ENCODE measurements at regions not wholly inside any gene's neighbourhood (a gene's known extent, or its start where the extent isn't known, plus 50 kb on each side); places are given as distances from the start of the nearest gene placed in this dataset.

- no peak overlapping the region for H3K4me2 ChIP-seq (ENCODE audit: low read length)
- no peak for DNase-seq (ENCODE audit: low read depth, low spot score)
- no peaks in the 10 kb centered on the region for H3K36me3 ChIP-seq (ENCODE audit: control insufficient read depth in 1 of 2, insufficient read depth in 2 of 2, low read length in 2 of 2)
- no peaks in the 10 kb centered on the region for H3K79me2 ChIP-seq (ENCODE audit: insufficient read depth, low read length)
- no peak overlapping the region for H3K27ac ChIP-seq (ENCODE audit: low read depth, low read length)
- H3K27me3 ChIP-seq (ENCODE audit: insufficient read depth, low read length), result no peaks in the 10 kb centered on the region
- ATAC-seq, result no peak
- H3K4me3 ChIP-seq (replicated peaks in 1 of 2; ENCODE audit: low read depth in 1 of 2, low read length in 2 of 2), result no peak overlapping the region
- H3K9me3 ChIP-seq (ENCODE audit: control insufficient read depth in 1 of 2, insufficient read depth in 1 of 2, low read depth in 1 of 2, low read length in 2 of 2), result no peaks in the 10 kb centered on the region
- ChIA-PET POLR2A (no interaction called here), RAD21 (ENCODE audit: low non-redundant PET in 1 of 2, low total read pairs in 2 of 2, uncharacterized antibody in 2 of 2, unreplicated experiment in 2 of 2) (no interaction called here), CTCF (no interaction called here)
- no peak overlapping the region for H2AFZ ChIP-seq (ENCODE audit: low read depth, low read length, poor library complexity, severe bottlenecking)
- no peak overlapping the region for H3K9ac ChIP-seq (ENCODE audit: low read length)
- TF ChIP-seq EZH2phosphoT487 (IDR thresholded peaks at IDR 0.05; ENCODE audit: borderline replicate concordance) (no peak), ZBTB33 (IDR thresholded peaks at IDR 0.05; ENCODE audit: extremely low read depth, insufficient replicate concordance, low read length) (no peak)
- intact Hi-C loops (cut with micrococcal nuclease), result no loop called here
- BruUV-seq (replicated peaks), result no TSS peak
- no peaks in the 10 kb centered on the region for H3K9me2 ChIP-seq (ENCODE audit: insufficient read depth)
- no peaks in the 10 kb centered on the region for H3K4me1 ChIP-seq (ENCODE audit: control insufficient read depth in 1 of 2, insufficient read depth in 2 of 2, low read length in 2 of 2)
- H4K20me1 ChIP-seq (ENCODE audit: insufficient read depth), result no peaks in the 10 kb centered on the region
Measured at GRCh38 chr11:15523543-15523942, 408.8 kb downstream of the INSC start.

- DNase-seq (ENCODE audit: low read depth, low spot score), result no peak
- H3K9me3 ChIP-seq (ENCODE audit: control insufficient read depth in 1 of 2, insufficient read depth in 1 of 2, low read depth in 1 of 2, low read length in 2 of 2), result no peaks in the 10 kb centered on the region
- H3K79me2 ChIP-seq (ENCODE audit: insufficient read depth, low read length), result no peaks in the 10 kb centered on the region
- H2AFZ ChIP-seq (ENCODE audit: low read depth, low read length, poor library complexity, severe bottlenecking), result no peak overlapping the region
- POLR2A ChIA-PET, result no interaction called here
- CTCF ChIA-PET, result no interaction called here
- no peaks in the 10 kb centered on the region for H3K4me1 ChIP-seq (ENCODE audit: control insufficient read depth in 1 of 2, insufficient read depth in 2 of 2, low read length in 2 of 2)
- no peak for ATAC-seq
- RAD21 ChIA-PET (ENCODE audit: low non-redundant PET in 1 of 2, low total read pairs in 2 of 2, uncharacterized antibody in 2 of 2, unreplicated experiment in 2 of 2), result no interaction called here
- no peak overlapping the region for H3K27ac ChIP-seq (ENCODE audit: low read depth, low read length)
- intact Hi-C loops (cut with micrococcal nuclease), result no loop called here
- H3K9me2 ChIP-seq (ENCODE audit: insufficient read depth), result no peaks in the 10 kb centered on the region
- H4K20me1 ChIP-seq (ENCODE audit: insufficient read depth), result no peaks in the 10 kb centered on the region
- H3K9ac ChIP-seq (ENCODE audit: low read length), result no peak overlapping the region
- H3K27me3 ChIP-seq (ENCODE audit: insufficient read depth, low read length), result no peaks in the 10 kb centered on the region
- no peaks in the 10 kb centered on the region for H3K36me3 ChIP-seq (ENCODE audit: control insufficient read depth in 1 of 2, insufficient read depth in 2 of 2, low read length in 2 of 2)
- TF ChIP-seq YY1 (IDR thresholded peaks at IDR 0.05; ENCODE audit: extremely low read depth, insufficient replicate concordance, low read depth, low read length) (no peak), EGR1 (IDR thresholded peaks at IDR 0.05; ENCODE audit: low read depth) (no peak), TCF7L2 (IDR thresholded peaks at IDR 0.05; ENCODE audit: borderline replicate concordance, extremely low read depth, insufficient read depth, insufficient read length) (no peak), REST (IDR thresholded peaks at IDR 0.05; ENCODE audit: low read depth) (no peak), ZBTB33 (IDR thresholded peaks at IDR 0.05; ENCODE audit: extremely low read depth, insufficient replicate concordance, low read length) (no peak), JUND (IDR thresholded peaks at IDR 0.05) (no peak), FOSL1 (IDR thresholded peaks at IDR 0.05; ENCODE audit: low read depth) (no peak), SRF (IDR thresholded peaks at IDR 0.05; ENCODE audit: low read depth) (no peak), POLR2A (IDR thresholded peaks at IDR 0.05; ENCODE audit: borderline replicate concordance, extremely low read depth, insufficient read depth, insufficient read length) (no peak), POLR2AphosphoS5 (IDR thresholded peaks at IDR 0.05; ENCODE audit: low read depth, low read length) (no peak), ZNF274 (IDR thresholded peaks at IDR 0.05; ENCODE audit: low read depth, low read length) (no peak), EZH2phosphoT487 (IDR thresholded peaks at IDR 0.05; ENCODE audit: borderline replicate concordance) (no peak)
- TF ChIP-seq, protein P1, sequence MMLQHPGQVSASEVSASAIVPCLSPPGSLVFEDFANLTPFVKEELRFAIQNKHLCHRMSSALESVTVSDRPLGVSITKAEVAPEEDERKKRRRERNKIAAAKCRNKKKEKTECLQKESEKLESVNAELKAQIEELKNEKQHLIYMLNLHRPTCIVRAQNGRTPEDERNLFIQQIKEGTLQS (IDR thresholded peaks at IDR 0.05), result no peak
- H3K4me3 ChIP-seq (replicated peaks in 1 of 2; ENCODE audit: low read depth in 1 of 2, low read length in 2 of 2), result no peak overlapping the region
- no TSS peak for BruUV-seq (replicated peaks)
- no peak overlapping the region for H3K4me2 ChIP-seq (ENCODE audit: low read length)
Measured at GRCh38 chr11:15525582-15525981, 410.9 kb downstream of the INSC start.

Measured in HCT116 (cell line).